GM12891 (cell line): ENCODE measurements at regions not wholly inside any gene's neighbourhood (a gene's known extent, or its start where the extent isn't known, plus 50 kb on each side); places are given as distances from the start of the nearest gene placed in this dataset.

Experiments used
- POLR2A ChIP-seq: IDR thresholded peaks from 2 replicates; pipeline ENCODE4 v1.6.1; 2011; ENCODE audit warnings: low read depth, low read length, control low read depth
- POLR2AphosphoS5 ChIP-seq: IDR thresholded peaks from 2 replicates; pipeline ENCODE4 v1.6.1; 2011; ENCODE audit warnings: low read depth, low read length, control low read depth
- SPI1 ChIP-seq: IDR thresholded peaks from 2 replicates; pipeline ENCODE4 v1.6.1; 2011; ENCODE audit warnings: low read depth, low read length, control low read depth
- TAF1 ChIP-seq: IDR thresholded peaks from 2 replicates; pipeline ENCODE4 v1.6.1; 2011; ENCODE audit warnings: low read depth, low read length, control low read depth

- TF ChIP-seq POLR2A, result no peak
- TF ChIP-seq POLR2AphosphoS5, result no peak
- TF ChIP-seq SPI1, result no peak
- no peak for TF ChIP-seq TAF1
Observed at GRCh38 chr13:83731113-83731512, 151.2 kb downstream of the SLITRK1 start.
